ENCODE measurements at regions not wholly inside any gene's neighbourhood (a gene's known extent, or its start where the extent isn't known, plus 50 kb on each side); places are given as distances from the start of the nearest gene placed in this dataset.

DNA sequence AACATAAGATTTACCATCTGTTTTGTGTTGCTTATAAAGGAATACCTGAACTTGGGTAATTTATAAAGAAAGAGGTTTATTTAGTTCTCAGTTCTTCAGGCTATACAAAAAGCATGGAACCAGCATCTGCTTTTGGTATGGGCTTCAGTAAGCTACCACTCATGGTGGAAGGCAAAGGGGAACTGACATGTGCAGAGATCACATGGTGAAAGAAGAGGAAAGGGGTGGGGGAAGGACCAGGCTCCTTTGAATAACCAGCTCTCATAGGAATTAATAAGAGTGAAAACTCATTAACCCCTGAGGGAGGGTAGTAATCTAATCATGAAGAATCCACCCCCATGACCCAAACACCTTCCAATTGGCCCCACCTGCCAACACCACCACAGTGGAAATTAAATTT is 89.5 kb upstream of the TMEM170B start:
- no peak for TF ChIP-seq CTCF (IDR thresholded peaks at IDR 0.05)
- Histone ChIP-seq H3K79me2 (ENCODE audit: insufficient read depth, low read length) (no peaks in the 10 kb centered on the region), H2AFZ (ENCODE audit: insufficient read depth, low read depth, low read length, poor library complexity, severe bottlenecking) (no peak overlapping the region), H3K27ac (ENCODE audit: low read depth in 1 of 2, low read length in 2 of 2) (no peak overlapping the region), H3K36me3 (replicated peaks in 1 of 2; ENCODE audit: control insufficient read depth in 1 of 2, insufficient read depth in 2 of 2, low read length in 2 of 2) (no peaks in the 10 kb centered on the region), H3K4me3 (replicated peaks in 1 of 3; ENCODE audit: low read depth in 2 of 3, low read length in 3 of 3) (no peak overlapping the region), H3K9ac (ENCODE audit: insufficient read depth, low read length, poor library complexity, severe bottlenecking) (no peak overlapping the region), H3K4me2 (replicated peaks; ENCODE audit: extremely low read depth, low read length, poor library complexity, severe bottlenecking) (no peak overlapping the region), H3K9me3 (replicated peaks in 1 of 2; ENCODE audit: control insufficient read depth in 1 of 2, insufficient read depth in 1 of 2, low read length in 2 of 2) (peaks cover 0 to 3% of the 10 kb centered on the region in 2 donors), H3K4me1 (ENCODE audit: control insufficient read depth in 1 of 2, insufficient read depth in 2 of 2, low read length in 2 of 2) (peaks cover 0 to 7% of the 10 kb centered on the region in 2 donors), H4K20me1 (ENCODE audit: insufficient read depth, low read length) (no peaks in the 10 kb centered on the region), H3K27me3 (ENCODE audit: control insufficient read depth in 2 of 2, insufficient read depth in 2 of 2, low read length in 2 of 2) (no peaks in the 10 kb centered on the region)
- Mint-ChIP-seq H3K36me3 (no peaks in the 10 kb centered on the region), H3K9me3 (peaks cover 0 to 13% (median 4%) of the 10 kb centered on the region in 7 donors), H3K27me3 (ENCODE audit: low read depth in 3 of 3) (peaks cover 0 to 3% (median 2%) of the 10 kb centered on the region in 3 donors), H3K4me1 (peaks cover 17% of the 10 kb centered on the region), H3K4me3 (no peak overlapping the region), H3K27ac (no peak overlapping the region)
- DNase-seq: peak in 1 of 3 donors; percentile 33
- intact Hi-C loops (cut with micrococcal nuclease): no loop called here

DNA sequence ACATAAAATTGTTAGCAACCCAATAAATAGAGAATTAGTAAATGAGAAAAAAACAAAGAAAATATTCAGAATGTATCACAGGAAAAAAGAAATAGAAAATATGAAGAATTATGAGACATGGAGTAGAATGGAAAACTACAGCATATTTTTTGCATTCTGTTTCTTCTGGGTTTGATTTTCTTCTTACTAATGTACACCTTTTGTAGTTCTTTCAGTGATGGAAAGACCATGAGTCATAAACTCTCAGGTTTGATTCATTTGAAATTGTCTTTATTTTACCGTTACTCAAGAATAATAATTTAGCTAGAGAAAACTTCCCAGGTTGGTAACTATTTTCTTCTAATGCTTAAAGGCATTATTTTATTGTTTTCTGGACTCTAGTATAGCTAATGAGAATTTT is 90.3 kb upstream of the TMEM170B start:
- peaks cover 0 to 3% (median 2%) of the 10 kb centered on the region in 3 donors for H3K27me3 Mint-ChIP-seq (ENCODE audit: low read depth in 3 of 3)
- H3K4me1 Mint-ChIP-seq: peaks cover 14% of the 10 kb centered on the region
- H3K9ac ChIP-seq (ENCODE audit: insufficient read depth, low read length, poor library complexity, severe bottlenecking): no peak overlapping the region
- no peaks in the 10 kb centered on the region for H3K27me3 ChIP-seq (ENCODE audit: control insufficient read depth in 2 of 2, insufficient read depth in 2 of 2, low read length in 2 of 2)
- H3K4me1 ChIP-seq (ENCODE audit: control insufficient read depth in 1 of 2, insufficient read depth in 2 of 2, low read length in 2 of 2): peaks cover 0 to 7% of the 10 kb centered on the region in 2 donors
- H3K4me2 ChIP-seq (replicated peaks; ENCODE audit: extremely low read depth, low read length, poor library complexity, severe bottlenecking): no peak overlapping the region
- no peaks in the 10 kb centered on the region for H3K79me2 ChIP-seq (ENCODE audit: insufficient read depth, low read length)
- WGBS (ENCODE audit: insufficient coverage): no CpG with 5 or more reads among the region's 1 CpG
- H3K4me3 ChIP-seq (replicated peaks in 1 of 3; ENCODE audit: low read depth in 2 of 3, low read length in 3 of 3): no peak overlapping the region
- no peak for TF ChIP-seq CTCF (IDR thresholded peaks at IDR 0.05)
- no peak for DNase-seq
- H3K4me3 Mint-ChIP-seq: no peak overlapping the region
- peaks cover 0 to 13% (median 4%) of the 10 kb centered on the region in 7 donors for H3K9me3 Mint-ChIP-seq
- H4K20me1 ChIP-seq (ENCODE audit: insufficient read depth, low read length): no peaks in the 10 kb centered on the region
- H3K36me3 ChIP-seq (replicated peaks in 1 of 2; ENCODE audit: control insufficient read depth in 1 of 2, insufficient read depth in 2 of 2, low read length in 2 of 2): no peaks in the 10 kb centered on the region
- H3K27ac ChIP-seq (ENCODE audit: low read depth in 1 of 2, low read length in 2 of 2): no peak overlapping the region
- H2AFZ ChIP-seq (ENCODE audit: insufficient read depth, low read depth, low read length, poor library complexity, severe bottlenecking): no peak overlapping the region
- no peaks in the 10 kb centered on the region for H3K36me3 Mint-ChIP-seq
- intact Hi-C loops (cut with micrococcal nuclease): no loop called here
- H3K9me3 ChIP-seq (replicated peaks in 1 of 2; ENCODE audit: control insufficient read depth in 1 of 2, insufficient read depth in 1 of 2, low read length in 2 of 2): peaks cover 0 to 3% of the 10 kb centered on the region in 2 donors
- no peak overlapping the region for H3K27ac Mint-ChIP-seq
